H1 (cell line): ENCODE measurements at regions not wholly inside any gene's neighbourhood (a gene's known extent, or its start where the extent isn't known, plus 50 kb on each side); places are given as distances from the start of the nearest gene placed in this dataset.

Experiments
- CTCF ChIA-PET: fragments of 300-600 bp; sonication (Branson Sonifier 250); formaldehyde crosslinking; loops from one replicate; lab custom pipeline; 2021; ENCODE audit not compliant: partially characterized antibody; lab: Charles Lee
- POLR2A ChIA-PET: fragments of 300-600 bp; sonication (Branson Sonifier 250); formaldehyde crosslinking; loops from one replicate; lab custom pipeline; 2021; ENCODE audit warnings: inconsistent platforms; ENCODE audit not compliant: partially characterized antibody; lab: Charles Lee
- DNase-seq, 2 experiments: peaks; one replicate each; pipeline versions ENCODE4 v3.0.0 to v3.0.0-alpha.2; 2010 to 2022; ENCODE audit warnings: low spot score in 2 of 2, low read depth in 1 of 2, mixed read lengths in 1 of 2
- FAIRE-seq: peaks from 2 replicates; lab custom pipeline; 2011; peaks lifted over from hg19 to GRCh38; lab: Jason Lieb, UNC
- H2AFZ ChIP-seq: 2 replicates; pipeline ENCODE4 v1.8.1; 2012; ENCODE audit warnings: low read length, inconsistent platforms
- H2AK5ac ChIP-seq: 2 replicates; pipeline ENCODE4 v1.6.1; 2013; ENCODE audit warnings: low read depth, low read length
- H2BK120ac ChIP-seq: replicated peaks from 2 replicates; pipeline ENCODE3; 2013; ENCODE audit warnings: low read depth, low read length, inconsistent platforms
- H2BK12ac ChIP-seq: 2 replicates; pipeline ENCODE4 v1.6.1; 2013; ENCODE audit warnings: low read depth, low read length
- H2BK15ac ChIP-seq: 2 replicates; pipeline ENCODE4 v1.6.1; 2013; ENCODE audit warnings: low read length
- H2BK20ac ChIP-seq: 2 replicates; pipeline ENCODE4 v1.6.1; 2013; ENCODE audit warnings: low read length
- H2BK5ac ChIP-seq: 2 replicates; pipeline ENCODE4 v1.6.1; 2013; ENCODE audit warnings: low read depth, low read length
- H3K14ac ChIP-seq: 2 replicates; pipeline ENCODE4 v1.6.1; 2013; ENCODE audit warnings: inconsistent platforms; ENCODE audit not compliant: insufficient read length
- H3K18ac ChIP-seq: 2 replicates; pipeline ENCODE4 v1.6.1; 2013; ENCODE audit warnings: low read length; ENCODE audit errors: extremely low read depth
- H3K23ac ChIP-seq: 2 replicates; pipeline ENCODE4 v1.6.1; 2013; ENCODE audit warnings: inconsistent platforms; ENCODE audit not compliant: insufficient read length
- H3K23me2 ChIP-seq: 2 replicates; pipeline ENCODE4 v1.6.1; 2013; ENCODE audit warnings: low read depth, low read length
- H3K27ac ChIP-seq: 2 replicates; pipeline ENCODE4 v1.6.1; 2011; ENCODE audit warnings: low read depth, low read length, inconsistent platforms
- H3K27me3 ChIP-seq, 4 experiments: replicated peaks in 1 of 4; 1 replicate in 1 of 4; 2 replicates in 3 of 4; pipeline versions ENCODE4 v1.6.1 to v1.8.1; 2011 to 2013; ENCODE audit warnings: low read length in 3 of 4, mild to moderate bottlenecking in 3 of 4, inconsistent platforms in 2 of 4, mixed read lengths in 2 of 4, moderate library complexity in 1 of 4; ENCODE audit not compliant: control insufficient read depth in 3 of 4, insufficient read depth in 3 of 4; ENCODE audit errors: extremely low read depth in 1 of 4
- H3K36me3 ChIP-seq, 4 experiments: 2 replicates each; pipeline versions ENCODE4 v1.6.1 to v1.8.1; 2011 to 2013; ENCODE audit warnings: mild to moderate bottlenecking in 4 of 4, low read length in 3 of 4, moderate library complexity in 2 of 4, control low read depth in 1 of 4, inconsistent platforms in 1 of 4; ENCODE audit not compliant: insufficient read depth in 4 of 4, control insufficient read depth in 2 of 4
- H3K4ac ChIP-seq: replicated peaks from 2 replicates; pipeline ENCODE3; 2013; ENCODE audit warnings: low read length, low read depth, mixed read lengths, inconsistent platforms; ENCODE audit not compliant: insufficient read length
- H3K4me1 ChIP-seq, 4 experiments: replicated peaks in 1 of 4; 1 replicate in 1 of 4; 2 replicates in 3 of 4; pipeline versions ENCODE4 v1.6.1 to v1.8.1; 2011 to 2013; ENCODE audit warnings: low read length in 3 of 4, inconsistent platforms in 2 of 4, mixed read lengths in 1 of 4; ENCODE audit not compliant: insufficient read depth in 4 of 4, control insufficient read depth in 3 of 4
- H3K4me2 ChIP-seq, 2 experiments: 2 replicates each; pipeline versions ENCODE4 v1.6.1 to v1.8.1; 2011 to 2013; ENCODE audit warnings: low read depth in 2 of 2, low read length in 2 of 2, control low read depth in 1 of 2, inconsistent platforms in 1 of 2, mild to moderate bottlenecking in 1 of 2; ENCODE audit not compliant: insufficient read depth in 1 of 2
- H3K4me3 ChIP-seq, 4 experiments: fragments of 200-600, 300-600 bp in 1 of 4; sonication (generic), shearing (Covaris generic), sonication (Bioruptor Twin) in 1 of 4; 2 replicates each; pipeline versions ENCODE4 v1.5.1 to v1.8.1; 2011 to 2016; ENCODE audit warnings: low read length in 4 of 4, low read depth in 3 of 4, control low read depth in 2 of 4, inconsistent platforms in 2 of 4, mild to moderate bottlenecking in 2 of 4, mixed read lengths in 1 of 4, moderate library complexity in 1 of 4; ENCODE audit not compliant: insufficient read depth in 2 of 4; ENCODE audit errors: extremely low read depth in 1 of 4
- H3K56ac ChIP-seq: replicated peaks from 2 replicates; pipeline ENCODE3; 2013; ENCODE audit warnings: low read depth, mild to moderate bottlenecking, mixed read lengths, low read length, inconsistent platforms; ENCODE audit not compliant: insufficient read length
- H3K79me1 ChIP-seq: 2 replicates; pipeline ENCODE4 v1.6.1; 2013; ENCODE audit warnings: low read depth, low read length, control low read depth
- H3K79me2 ChIP-seq, 2 experiments: 2 replicates each; pipeline versions ENCODE4 v1.6.1 to v1.8.1; 2012 to 2013; ENCODE audit warnings: low read length in 2 of 2, mild to moderate bottlenecking in 2 of 2, inconsistent platforms in 1 of 2; ENCODE audit not compliant: insufficient read depth in 2 of 2, control insufficient read depth in 1 of 2
- H3K9ac ChIP-seq, 4 experiments: replicated peaks in 1 of 4; 1 replicate in 1 of 4; 2 replicates in 3 of 4; pipeline versions ENCODE4 v1.6.1 to v1.8.1; 2011 to 2013; ENCODE audit warnings: low read depth in 3 of 4, low read length in 3 of 4, control low read depth in 2 of 4, mild to moderate bottlenecking in 2 of 4, moderate library complexity in 2 of 4, inconsistent platforms in 1 of 4; ENCODE audit errors: extremely low read depth in 1 of 4
- H3K9me3 ChIP-seq, 2 experiments: 2 replicates each; pipeline versions ENCODE4 v1.6.1 to v1.8.1; 2012 to 2013; ENCODE audit warnings: mild to moderate bottlenecking in 2 of 2, moderate library complexity in 2 of 2, control low read depth in 1 of 2, inconsistent platforms in 1 of 2, low read depth in 1 of 2, low read length in 1 of 2, mixed read lengths in 1 of 2; ENCODE audit not compliant: insufficient read depth in 2 of 2
- H4K20me1 ChIP-seq, 2 experiments: replicated peaks in 1 of 2; 2 replicates each; pipeline versions ENCODE3 to v1.8.1; 2011 to 2013; ENCODE audit warnings: inconsistent platforms in 2 of 2, low read length in 2 of 2, mild to moderate bottlenecking in 1 of 2; ENCODE audit not compliant: insufficient read depth in 2 of 2, control insufficient read depth in 1 of 2
- H4K5ac ChIP-seq: 2 replicates; pipeline ENCODE4 v1.6.1; 2013; ENCODE audit warnings: low read length, low read depth, mixed read lengths, inconsistent platforms; ENCODE audit not compliant: insufficient read length
- H4K8ac ChIP-seq: 2 replicates; pipeline ENCODE4 v1.8.0; 2013; ENCODE audit warnings: mild to moderate bottlenecking, moderate library complexity, low read length, inconsistent platforms; ENCODE audit not compliant: insufficient read depth; ENCODE audit errors: extremely low read depth
- H4K91ac ChIP-seq: replicated peaks from 2 replicates; pipeline ENCODE3; 2013; ENCODE audit warnings: low read length, mixed read lengths, inconsistent platforms; ENCODE audit not compliant: insufficient read length
- ASH2L ChIP-seq: fragments of 200-600, 300-600 bp; sonication (generic); IDR thresholded peaks from one replicate; pipeline ENCODE4 v1.7.1; 2017; ENCODE audit warnings: low read length
- CBX8 ChIP-seq: fragments of 300-800, 300-1000 bp; sonication (generic); IDR thresholded peaks from 2 replicates; pipeline ENCODE4 v1.7.1; 2016; ENCODE audit warnings: low read depth, low read length, borderline replicate concordance
- EZH2 ChIP-seq: fragments of 200-600 bp; sonication (generic); IDR thresholded peaks from 2 replicates; pipeline ENCODE4 v1.7.1; 2012; ENCODE audit warnings: low read depth, mild to moderate bottlenecking, moderate library complexity, low read length, inconsistent platforms; ENCODE audit not compliant: severe bottlenecking
- POLR2AphosphoS5 ChIP-seq: IDR thresholded peaks from 2 replicates; pipeline ENCODE4 v1.6.1; 2011; ENCODE audit warnings: low read depth, low read length
- RAD21 ChIP-seq, 2 experiments: IDR thresholded peaks in 1 of 2; conservative IDR thresholded peaks in 1 of 2; 2 replicates each; pipeline ENCODE4 v1.6.1; 2011; ENCODE audit warnings: low read depth in 2 of 2, low read length in 2 of 2, improper control_type of control experiment in 1 of 2, inconsistent platforms in 1 of 2, mild to moderate bottlenecking in 1 of 2, moderate library complexity in 1 of 2
- SAP30 ChIP-seq: fragments of 300-600 bp; sonication (generic); IDR thresholded peaks from 2 replicates; pipeline ENCODE4 v1.7.1; 2012; ENCODE audit warnings: low read length, moderate library complexity, mild to moderate bottlenecking, inconsistent platforms; ENCODE audit not compliant: insufficient read depth, insufficient replicate concordance
- SIX5 ChIP-seq: IDR thresholded peaks from 2 replicates; pipeline ENCODE4 v1.6.1; 2011; ENCODE audit warnings: mild to moderate bottlenecking, low read depth, low read length
- SP1 ChIP-seq: IDR thresholded peaks from 2 replicates; pipeline ENCODE4 v1.6.1; 2011; ENCODE audit warnings: low read depth, low read length
- SRF ChIP-seq: IDR thresholded peaks from 2 replicates; pipeline ENCODE4 v1.6.1; 2011; ENCODE audit warnings: mild to moderate bottlenecking, low read depth, low read length, moderate library complexity
- ZNF274 ChIP-seq: IDR thresholded peaks from 2 replicates; pipeline ENCODE4 v1.7.0; 2012; ENCODE audit warnings: low read length, borderline replicate concordance; ENCODE audit errors: extremely low read depth
- WGBS, 2 experiments: shearing (Covaris generic) in 1 of 2; methylation state at CpG; one replicate each; pipeline versions ENCODE4 v1.1.6 to v1.1.7; 2013 to 2015; ENCODE audit warnings: low lambda C conversion rate in 2 of 2, mixed read lengths in 2 of 2, inconsistent platforms in 1 of 2, low coverage in 1 of 2, missing lambda C conversion rate in 1 of 2; ENCODE audit not compliant: insufficient replicate concordance in 2 of 2, insufficient coverage in 1 of 2, insufficient read length in 1 of 2; ENCODE audit errors: extremely low coverage in 1 of 2, missing lambda C conversion rate in 1 of 2; 5-methylcytosine and 5-hydroxymethylcytosine counted together
- TF ChIP-seq, protein P1 (sequence below): IDR thresholded peaks from 2 replicates; pipeline ENCODE4 v1.6.1; 2011; ENCODE audit warnings: low read depth, mild to moderate bottlenecking, low read length; ENCODE audit not compliant: insufficient read depth
- TF ChIP-seq, protein P2 (sequence below): IDR thresholded peaks from 2 replicates; pipeline ENCODE4 v1.6.1; 2012; ENCODE audit warnings: inconsistent platforms

DNA sequence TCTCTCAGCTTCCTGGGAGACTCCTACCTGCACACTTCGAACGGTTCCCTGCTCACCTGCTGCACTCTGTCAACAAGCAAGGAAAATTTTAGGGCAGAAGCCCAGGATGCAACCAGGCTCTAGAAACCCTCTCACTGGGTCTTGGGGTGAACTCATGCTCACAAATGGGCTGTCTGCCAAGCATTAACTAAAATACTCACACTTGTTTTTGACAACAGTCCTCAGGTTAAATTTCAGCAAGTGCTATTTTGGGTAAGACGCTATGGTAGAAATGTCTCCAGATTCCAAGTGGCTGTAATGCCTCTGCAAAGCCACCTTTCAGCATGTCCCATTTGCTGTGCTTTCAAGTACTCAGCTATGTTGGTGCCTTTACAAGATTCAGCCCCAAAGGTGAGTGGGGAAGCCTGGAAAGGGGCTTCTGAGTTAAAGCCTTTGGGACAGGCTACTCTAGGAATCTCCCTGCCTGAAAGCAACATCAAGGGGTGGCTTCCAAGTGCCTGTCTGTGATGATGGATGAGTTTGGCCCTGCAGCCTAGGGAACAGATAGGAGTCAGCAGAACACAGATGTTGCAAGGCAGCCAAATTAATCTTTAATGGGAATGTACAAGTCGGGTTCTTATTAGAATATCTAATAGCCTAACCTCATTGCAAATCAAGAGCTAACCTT is 211.9 kb upstream of the SPAG17 start:
- no peaks in the 10 kb centered on the region for H3K4me1 ChIP-seq
- H3K79me1 ChIP-seq: no peaks in the 10 kb centered on the region
- H3K27me3 ChIP-seq: no peaks in the 10 kb centered on the region
- no peaks in the 10 kb centered on the region for H3K23me2 ChIP-seq
- CTCF ChIA-PET: interaction anchor here (1.8 kb wide), 1 partner anchor 64 kb away, joined by 6 read pairs; no protein-coding TSS in a partner anchor
- no peak overlapping the region for H3K4me3 ChIP-seq
- H3K36me3 ChIP-seq: no peaks in the 10 kb centered on the region
- no peak overlapping the region for H3K27ac ChIP-seq
- H3K23ac ChIP-seq: no peak overlapping the region
- no peak overlapping the region for H3K14ac ChIP-seq
- WGBS, 2 experiments: 98% methylated on average over 4 of the region's 4 CpGs; no CpG with 5 or more reads in 1 of the 2 experiments
- no peak overlapping the region for H3K18ac ChIP-seq
- no peaks in the 10 kb centered on the region for H3K9me3 ChIP-seq
- no peaks in the 10 kb centered on the region for H3K79me2 ChIP-seq
- H4K91ac ChIP-seq: no peak overlapping the region
- no peak overlapping the region for H2BK12ac ChIP-seq
- H3K56ac ChIP-seq: no peak overlapping the region
- no peak overlapping the region for H2BK15ac ChIP-seq
- no peak for DNase-seq
- no peak for FAIRE-seq
- H3K9ac ChIP-seq: no peak overlapping the region
- H3K4ac ChIP-seq: no peak overlapping the region
- no peaks in the 10 kb centered on the region for H4K20me1 ChIP-seq
- POLR2A ChIA-PET: no interaction called here
- H2AK5ac ChIP-seq: no peak overlapping the region
- no peak overlapping the region for H2BK120ac ChIP-seq
- H4K5ac ChIP-seq: no peak overlapping the region
- no peak overlapping the region for H3K4me2 ChIP-seq
- no peak overlapping the region for H2BK5ac ChIP-seq
- no peak overlapping the region for H4K8ac ChIP-seq
- H2AFZ ChIP-seq: no peak overlapping the region
- no peak overlapping the region for H2BK20ac ChIP-seq
- TF ChIP-seq EZH2 (no peak), SIX5 (no peak), POLR2AphosphoS5 (no peak), SAP30 (no peak), SRF (no peak), RAD21 (IDR thresholded peaks at IDR 0.05 in 1 of 2, conservative IDR thresholded peaks at IDR 0.05 in 1 of 2; ENCODE audit: low read depth in 2 of 2, low read length in 2 of 2) (no peak), ZNF274 (no peak), ASH2L (no peak), CBX8 (no peak), SP1 (no peak)
- TF ChIP-seq, protein P1, sequence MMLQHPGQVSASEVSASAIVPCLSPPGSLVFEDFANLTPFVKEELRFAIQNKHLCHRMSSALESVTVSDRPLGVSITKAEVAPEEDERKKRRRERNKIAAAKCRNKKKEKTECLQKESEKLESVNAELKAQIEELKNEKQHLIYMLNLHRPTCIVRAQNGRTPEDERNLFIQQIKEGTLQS: no peak
- TF ChIP-seq, protein P2, sequence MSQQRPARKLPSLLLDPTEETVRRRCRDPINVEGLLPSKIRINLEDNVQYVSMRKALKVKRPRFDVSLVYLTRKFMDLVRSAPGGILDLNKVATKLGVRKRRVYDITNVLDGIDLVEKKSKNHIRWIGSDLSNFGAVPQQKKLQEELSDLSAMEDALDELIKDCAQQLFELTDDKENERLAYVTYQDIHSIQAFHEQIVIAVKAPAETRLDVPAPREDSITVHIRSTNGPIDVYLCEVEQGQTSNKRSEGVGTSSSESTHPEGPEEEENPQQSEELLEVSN: no peak
